ENCODE measurements at regions not wholly inside any gene's neighbourhood (a gene's known extent, or its start where the extent isn't known, plus 50 kb on each side); places are given as distances from the start of the nearest gene placed in this dataset.

GRCh38 chr1:102181341-102181740 lies 184.6 kb upstream of the OLFM3 start:
- Histone ChIP-seq H3K9me3 (replicated peaks; ENCODE audit: insufficient read depth, low read length) (no peaks in the 10 kb centered on the region), H3K36me3 (replicated peaks; ENCODE audit: insufficient read depth, low read length) (no peaks in the 10 kb centered on the region), H3K9me2 (replicated peaks; ENCODE audit: insufficient read depth, low read length) (no peaks in the 10 kb centered on the region), H3K9ac (ENCODE audit: low read length) (no peak overlapping the region), H3F3A (ENCODE audit: insufficient read depth, low read length) (no peaks in the 10 kb centered on the region), H3K27ac (ENCODE audit: low read length) (no peak overlapping the region), H3K27me3 (replicated peaks; ENCODE audit: insufficient read depth, low read length) (no peaks in the 10 kb centered on the region), H3K4me1 (ENCODE audit: low read length) (no peaks in the 10 kb centered on the region), H3K4me3 (ENCODE audit: low read length) (no peak overlapping the region), H3K4me2 (ENCODE audit: low read depth, low read length) (no peak overlapping the region), H3K79me2 (ENCODE audit: low read length) (no peaks in the 10 kb centered on the region), H2AFZ (ENCODE audit: low read length) (no peak overlapping the region), H4K20me1 (ENCODE audit: insufficient read depth, low read length) (no peaks in the 10 kb centered on the region)
- no peak for TF ChIP-seq EZH2phosphoT487 (IDR thresholded peaks at IDR 0.05; ENCODE audit: low read length)
- TF ChIP-seq EZH2 (optimal IDR thresholded peaks at IDR 0.05; ENCODE audit: low read depth, low read length) = no peak
- TF ChIP-seq CTCF (IDR thresholded peaks at IDR 0.05; ENCODE audit: low read length) = no peak
- DNase-seq = no peak

- H4K20me1 ChIP-seq (ENCODE audit: insufficient read depth, low read length) = no peaks in the 10 kb centered on the region
- H3K9me3 ChIP-seq (replicated peaks; ENCODE audit: insufficient read depth, low read length) = no peaks in the 10 kb centered on the region
- H3K4me2 ChIP-seq (ENCODE audit: low read depth, low read length) = no peak overlapping the region
- no peaks in the 10 kb centered on the region for H3K36me3 ChIP-seq (replicated peaks; ENCODE audit: insufficient read depth, low read length)
- no peak for DNase-seq
- no peak overlapping the region for H2AFZ ChIP-seq (ENCODE audit: low read length)
- no peaks in the 10 kb centered on the region for H3K9me2 ChIP-seq (replicated peaks; ENCODE audit: insufficient read depth, low read length)
- H3K4me1 ChIP-seq (ENCODE audit: low read length) = no peaks in the 10 kb centered on the region
- H3K27me3 ChIP-seq (replicated peaks; ENCODE audit: insufficient read depth, low read length) = no peaks in the 10 kb centered on the region
- no peak overlapping the region for H3K27ac ChIP-seq (ENCODE audit: low read length)
- H3K4me3 ChIP-seq (ENCODE audit: low read length) = no peak overlapping the region
- H3F3A ChIP-seq (ENCODE audit: insufficient read depth, low read length) = no peaks in the 10 kb centered on the region
- H3K79me2 ChIP-seq (ENCODE audit: low read length) = no peaks in the 10 kb centered on the region
- no peak overlapping the region for H3K9ac ChIP-seq (ENCODE audit: low read length)
- TF ChIP-seq EZH2phosphoT487 (IDR thresholded peaks at IDR 0.05; ENCODE audit: low read length) (no peak), CTCF (IDR thresholded peaks at IDR 0.05; ENCODE audit: low read length) (no peak), EZH2 (optimal IDR thresholded peaks at IDR 0.05; ENCODE audit: low read depth, low read length) (no peak)
Measured at GRCh38 chr1:102178480-102178879, 181.8 kb upstream of the OLFM3 start.

- Histone ChIP-seq H3K9ac (ENCODE audit: low read length) (no peak overlapping the region), H2AFZ (ENCODE audit: low read length) (no peak overlapping the region), H3K36me3 (replicated peaks; ENCODE audit: insufficient read depth, low read length) (no peaks in the 10 kb centered on the region), H4K20me1 (ENCODE audit: insufficient read depth, low read length) (no peaks in the 10 kb centered on the region), H3K79me2 (ENCODE audit: low read length) (no peaks in the 10 kb centered on the region), H3K9me3 (replicated peaks; ENCODE audit: insufficient read depth, low read length) (no peaks in the 10 kb centered on the region), H3F3A (ENCODE audit: insufficient read depth, low read length) (no peaks in the 10 kb centered on the region), H3K4me1 (ENCODE audit: low read length) (no peaks in the 10 kb centered on the region), H3K9me2 (replicated peaks; ENCODE audit: insufficient read depth, low read length) (no peaks in the 10 kb centered on the region), H3K27me3 (replicated peaks; ENCODE audit: insufficient read depth, low read length) (no peaks in the 10 kb centered on the region), H3K4me2 (ENCODE audit: low read depth, low read length) (no peak overlapping the region), H3K4me3 (ENCODE audit: low read length) (no peak overlapping the region), H3K27ac (ENCODE audit: low read length) (no peak overlapping the region)
- peak; percentile 8 for DNase-seq
- peak; percentile 46 for TF ChIP-seq CTCF (IDR thresholded peaks at IDR 0.05; ENCODE audit: low read length)
- TF ChIP-seq EZH2 (optimal IDR thresholded peaks at IDR 0.05; ENCODE audit: low read depth, low read length) = no peak
- TF ChIP-seq EZH2phosphoT487 (IDR thresholded peaks at IDR 0.05; ENCODE audit: low read length) = no peak
Measured at GRCh38 chr1:102174259-102174863, 177.6 kb upstream of the OLFM3 start.

Measured in MM.1S (cell line).